COLO668 (cell line): ENCODE measurements at regions not wholly inside any gene's neighbourhood (a gene's known extent, or its start where the extent isn't known, plus 50 kb on each side); places are given as distances from the start of the nearest gene placed in this dataset.

Experiments used
- DNase-seq: peaks from one replicate; lab custom pipeline; 2025; ENCODE audit not compliant: unreplicated experiment; lab: John Stamatoyannopoulos, UW

GRCh38 chr18:33960417-33960816 lies 264.3 kb downstream of the NOL4 start:
- DNase-seq = no peak

GRCh38 chr18:33959609-33960008 lies 265.1 kb downstream of the NOL4 start:
- DNase-seq = no peak

- DNase-seq = no peak
Measured at GRCh38 chr18:33957707-33958106, 267.0 kb downstream of the NOL4 start.

- no peak for DNase-seq
Measured at GRCh38 chr18:33951031-33951430, 273.7 kb downstream of the NOL4 start.

- DNase-seq = no peak
Measured at GRCh38 chr18:33946336-33946735, 278.4 kb downstream of the NOL4 start.

GRCh38 chr18:33944493-33944892 lies 280.2 kb downstream of the NOL4 start:
- DNase-seq = no peak

GRCh38 chr18:33937270-33937816 lies 287.4 kb downstream of the NOL4 start:
- no peak for DNase-seq

GRCh38 chr18:33934258-33934657 lies 290.5 kb downstream of the NOL4 start:
- no peak for DNase-seq

- DNase-seq = no peak
Measured at GRCh38 chr18:33928231-33928630, 296.5 kb downstream of the NOL4 start.

GRCh38 chr18:33924576-33924975 lies 300.1 kb downstream of the NOL4 start:
- no peak for DNase-seq

- DNase-seq = peak; percentile 71
Measured at GRCh38 chr18:33923980-33924379, 300.7 kb downstream of the NOL4 start.

- DNase-seq = no peak
Measured at GRCh38 chr18:33918571-33918970, 306.1 kb downstream of the NOL4 start.

- DNase-seq = no peak
Measured at GRCh38 chr18:33916200-33916599, 308.5 kb downstream of the NOL4 start.

GRCh38 chr18:33914399-33914798 lies 310.3 kb downstream of the NOL4 start:
- no peak for DNase-seq

GRCh38 chr18:33906046-33906445 lies 318.7 kb downstream of the NOL4 start:
- DNase-seq = no peak

- DNase-seq = no peak
Measured at GRCh38 chr18:33901894-33902512, 322.7 kb downstream of the NOL4 start.

- DNase-seq = no peak
Measured at GRCh38 chr18:33900638-33901037, 322.6 kb downstream of the ASXL3 start.

GRCh38 chr18:33898427-33898826 lies 320.4 kb downstream of the ASXL3 start:
- DNase-seq = no peak

- no peak for DNase-seq
Measured at GRCh38 chr18:33878213-33878612, 300.2 kb downstream of the ASXL3 start.

- DNase-seq = no peak
Measured at GRCh38 chr18:33875029-33875565, 297.1 kb downstream of the ASXL3 start.

- no peak for DNase-seq
Measured at GRCh38 chr18:33873112-33873511, 295.1 kb downstream of the ASXL3 start.

- no peak for DNase-seq
Measured at GRCh38 chr18:33871363-33872025, 293.5 kb downstream of the ASXL3 start.
